Vagina (tissue), 2 donors: ENCODE measurements at regions not wholly inside any gene's neighbourhood (a gene's known extent, or its start where the extent isn't known, plus 50 kb on each side); places are given as distances from the start of the nearest gene placed in this dataset.
"Not testable (repeated sequence)": the region's sequence is repeated elsewhere in the genome, so short reads cannot be mapped to it uniquely, and the experiment has no call there.

Experiments
- CTCF ChIP-seq, 3 experiments: fragments of 450-650 bp in 2 of 3; fragments of 200-600 bp in 1 of 3; sonication (generic) in 1 of 3; IDR thresholded peaks; one replicate each; pipeline ENCODE4 v1.5.1; 2017 to 2019; ENCODE audit warnings: antibody characterized with exemption in 3 of 3, mild to moderate bottlenecking in 2 of 3, moderate library complexity in 2 of 3
- POLR2A ChIP-seq, 2 donors: fragments of 450-650 bp; IDR thresholded peaks; one replicate each; pipeline ENCODE4 v1.6.1; 2017; ENCODE audit warnings: antibody characterized with exemption in 2 of 2, mild to moderate bottlenecking in 2 of 2, moderate library complexity in 2 of 2
- POLR2AphosphoS5 ChIP-seq, 2 donors: sonication (generic); formaldehyde crosslinking; IDR thresholded peaks; one replicate each; pipeline ENCODE4 v1.9.0; 2017; ENCODE audit warnings: antibody characterized with exemption in 2 of 2, mild to moderate bottlenecking in 2 of 2, low read depth in 1 of 2; ENCODE audit not compliant: insufficient read depth in 1 of 2

- TF ChIP-seq CTCF (IDR thresholded peaks at IDR 0.05); POLR2AphosphoS5 (IDR thresholded peaks at IDR 0.05; ENCODE audit: insufficient read depth in 1 of 2, low read depth in 1 of 2); POLR2A (IDR thresholded peaks at IDR 0.05): not testable (repeated sequence)
These were observed 156.8 kb upstream of the ARPP21 start for GRCh38 chr3:35482566-35482965.
